Heart right ventricle (tissue), 16 donors: ENCODE measurements at regions not wholly inside any gene's neighbourhood (a gene's known extent, or its start where the extent isn't known, plus 50 kb on each side); places are given as distances from the start of the nearest gene placed in this dataset.

Experiments
- ATAC-seq, 8 donors: fragments of 200-7000 bp; cut with Tn5 transposase; one replicate each; pipeline ENCODE4 v1.9.1; 2020; ENCODE audit warnings: mild to moderate bottlenecking in 8 of 8, moderate library complexity in 8 of 8, moderate number of reproducible peaks in 1 of 8
- DNase-seq, 2 donors: peaks; one replicate each; pipeline ENCODE4 v3.0.0-alpha.2; 2020
- H3K27ac ChIP-seq, 10 donors: fragments of 200-600 bp; sonication (generic) in 2 of 10; one replicate each; pipeline versions ENCODE4 v1.5.0 to v1.8.0; 2020 to 2022; ENCODE audit warnings: mild to moderate bottlenecking in 3 of 10
- H3K27me3 ChIP-seq, 7 donors: fragments of 200-600 bp; one replicate each; pipeline ENCODE4 v1.8.0; 2021 to 2022; ENCODE audit warnings: mild to moderate bottlenecking in 2 of 7
- H3K36me3 ChIP-seq, 9 donors: fragments of 200-600 bp; sonication (generic) in 1 of 9; one replicate each; pipeline versions ENCODE4 v1.5.0 to v1.8.0; 2020 to 2022; ENCODE audit warnings: mild to moderate bottlenecking in 2 of 9
- H3K4me1 ChIP-seq, 9 donors: fragments of 200-600 bp; sonication (generic) in 1 of 9; one replicate each; pipeline versions ENCODE4 v1.5.0 to v1.8.0; 2020 to 2022; ENCODE audit warnings: mild to moderate bottlenecking in 4 of 9
- H3K4me3 ChIP-seq, 10 donors: fragments of 200-600 bp; sonication (generic) in 2 of 10; one replicate each; pipeline versions ENCODE4 v1.5.0 to v1.8.0; 2020 to 2022; ENCODE audit warnings: mild to moderate bottlenecking in 7 of 10, moderate library complexity in 2 of 10
- H3K9me3 ChIP-seq, 11 donors: fragments of 200-600 bp in 10 of 11; sonication (generic) in 2 of 11; one replicate each; pipeline versions ENCODE4 v1.5.0 to v1.8.0; 2013 to 2022; ENCODE audit warnings: mild to moderate bottlenecking in 2 of 11, control low read depth in 1 of 11, moderate library complexity in 1 of 11
- WGBS, 2 donors: extraction: QIAGEN DNeasy Blood & Tissue Kit; methylation state at CpG; one replicate each; pipeline ENCODE4 v1.1.7; 2013; ENCODE audit warnings: inconsistent platforms in 1 of 2; 5-methylcytosine and 5-hydroxymethylcytosine counted together
- intact Hi-C, 10 donors: fragments of 100-400 bp; cut with DNase I; formaldehyde crosslinking; loops; one replicate each; pipeline versions ENCODE4 v1.11.1 to v1.14.2; 2022
- TF ChIP-seq, protein P1 (sequence below), 9 donors: fragments of 200-600 bp; sonication (generic) in 2 of 9; IDR thresholded peaks; one replicate each; pipeline versions ENCODE4 v1.5.0 to v1.8.0; 2021 to 2022; ENCODE audit warnings: antibody characterized with exemption in 9 of 9, mild to moderate bottlenecking in 5 of 9, moderate library complexity in 1 of 9
- donor health status: Arrhythmogenic right ventricular cardiomyopathy.
- donor health status: ischemic (EF 13 %, LVEDD 7.1; RV severe dilation, severe dysfunction).
- donor health status: healthy with polysubstance abuse.
- donor health status: DM: no; HTN: yes; CAD: no.
- donor health status: DM: no; HTN: no; CAD: no.
- donor health status: ischemic (EF 25% LVEDD 6.9; RV normal size, moderate dysfunction).
- donor health status: ischemic (EF 25% LVEDD 5.7; RV mildly dilated, moderate dysfunction).
- donor health status: healthy.
- donor health status: DM: yes; HTN: yes; CAD: no.
- donor health status: Ischemic cardiomyopathy.
- donor health status: ischemic (EF 35%, LVEDD 5.7; RV mildly dilated, moderate dysfunction).
- donor health status: nonischemic (EF 11% LVEDD 7.7; RV severe dilation, severe dysfunction).
- donor health status: DM: yes; HTN: yes; CAD: no.
- donor health status: PGD.
- donor health status: ischemic (EF 29% LVEDD 5.4; RV normal size, mild dysfunction).
- donor health status: nonischemic (EF 23%, LVEDD 6.1; RV moderate dilation, normal function).

- TF ChIP-seq, protein P1, sequence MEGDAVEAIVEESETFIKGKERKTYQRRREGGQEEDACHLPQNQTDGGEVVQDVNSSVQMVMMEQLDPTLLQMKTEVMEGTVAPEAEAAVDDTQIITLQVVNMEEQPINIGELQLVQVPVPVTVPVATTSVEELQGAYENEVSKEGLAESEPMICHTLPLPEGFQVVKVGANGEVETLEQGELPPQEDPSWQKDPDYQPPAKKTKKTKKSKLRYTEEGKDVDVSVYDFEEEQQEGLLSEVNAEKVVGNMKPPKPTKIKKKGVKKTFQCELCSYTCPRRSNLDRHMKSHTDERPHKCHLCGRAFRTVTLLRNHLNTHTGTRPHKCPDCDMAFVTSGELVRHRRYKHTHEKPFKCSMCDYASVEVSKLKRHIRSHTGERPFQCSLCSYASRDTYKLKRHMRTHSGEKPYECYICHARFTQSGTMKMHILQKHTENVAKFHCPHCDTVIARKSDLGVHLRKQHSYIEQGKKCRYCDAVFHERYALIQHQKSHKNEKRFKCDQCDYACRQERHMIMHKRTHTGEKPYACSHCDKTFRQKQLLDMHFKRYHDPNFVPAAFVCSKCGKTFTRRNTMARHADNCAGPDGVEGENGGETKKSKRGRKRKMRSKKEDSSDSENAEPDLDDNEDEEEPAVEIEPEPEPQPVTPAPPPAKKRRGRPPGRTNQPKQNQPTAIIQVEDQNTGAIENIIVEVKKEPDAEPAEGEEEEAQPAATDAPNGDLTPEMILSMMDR (IDR thresholded peaks at IDR 0.05), result no peak
- intact Hi-C loops, result loop anchor here in 1 of 10 donors (10.0 kb wide), 1 partner anchor 60 kb away; no protein-coding TSS in a partner anchor
- no peak for ATAC-seq
Observed at GRCh38 chr18:75805265-75805664, 377.8 kb upstream of the SMIM21 start.

GRCh38 chr18:75802681-75803080, 375.2 kb upstream of the SMIM21 start:
- Histone ChIP-seq H3K27ac (no peak overlapping the region), H3K27me3 (peaks cover 0 to under 1% (median 0%) of the 10 kb centered on the region in 7 donors), H3K4me3 (no peak overlapping the region), H3K36me3 (no peaks in the 10 kb centered on the region), H3K4me1 (no peaks in the 10 kb centered on the region), H3K9me3 (no peaks in the 10 kb centered on the region)
- intact Hi-C loops, result loop anchor here in 1 of 10 donors (10.0 kb wide), 1 partner anchor 58 kb away; no protein-coding TSS in a partner anchor
- no peak for DNase-seq
- TF ChIP-seq, protein P1 (IDR thresholded peaks at IDR 0.05), result no peak
- ATAC-seq, result no peak
- WGBS, 2 donors, result 88 to 92% methylated on average over 5 of the region's 5 CpGs

More at GRCh38 chr18:75805265-75805664, 377.8 kb upstream of the SMIM21 start:
- H3K9me3 ChIP-seq, result no peaks in the 10 kb centered on the region
- peaks cover 0 to 12% (median 3%) of the 10 kb centered on the region in 7 donors for H3K27me3 ChIP-seq
- WGBS, 2 donors, result 80 to 81% methylated on average over 3 of the region's 3 CpGs
- no peaks in the 10 kb centered on the region for H3K36me3 ChIP-seq
- no peak for DNase-seq
- H3K4me1 ChIP-seq, result no peaks in the 10 kb centered on the region
- H3K4me3 ChIP-seq, result no peak overlapping the region
- no peak overlapping the region for H3K27ac ChIP-seq

GRCh38 chr18:75801178-75801577, 373.7 kb upstream of the SMIM21 start:
- H3K36me3 ChIP-seq, result no peaks in the 10 kb centered on the region
- 91 to 94% methylated on average over 12 of the region's 12 CpGs for WGBS, 2 donors
- intact Hi-C loops, result loop anchor here in 1 of 10 donors (10.0 kb wide), 1 partner anchor 56 kb away; no protein-coding TSS in a partner anchor
- no peak for DNase-seq
- TF ChIP-seq, protein P1 (IDR thresholded peaks at IDR 0.05), result no peak
- H3K9me3 ChIP-seq, result no peaks in the 10 kb centered on the region
- no peak overlapping the region for H3K4me3 ChIP-seq
- no peak overlapping the region for H3K27ac ChIP-seq
- H3K4me1 ChIP-seq, result no peaks in the 10 kb centered on the region
- H3K27me3 ChIP-seq, result no peaks in the 10 kb centered on the region
- no peak for ATAC-seq

GRCh38 chr18:75800331-75800648, 372.8 kb upstream of the SMIM21 start:
- TF ChIP-seq, protein P1 (IDR thresholded peaks at IDR 0.05), result no peak
- no peak overlapping the region for H3K4me3 ChIP-seq
- ATAC-seq (no peak), DNase-seq (no peak)
- peaks cover 0 to 3% (median 0%) of the 10 kb centered on the region in 11 donors for H3K9me3 ChIP-seq
- no peaks in the 10 kb centered on the region for H3K4me1 ChIP-seq
- no peak overlapping the region for H3K27ac ChIP-seq
- peaks cover 0 to 3% (median 0%) of the 10 kb centered on the region in 7 donors for H3K27me3 ChIP-seq
- intact Hi-C loops, result loop anchor here in 1 of 10 donors (10.0 kb wide), 1 partner anchor 55 kb away; no protein-coding TSS in a partner anchor
- 90 to 95% methylated on average over 6 of the region's 6 CpGs for WGBS, 2 donors
- no peaks in the 10 kb centered on the region for H3K36me3 ChIP-seq
